ENCODE measurements at regions not wholly inside any gene's neighbourhood (a gene's known extent, or its start where the extent isn't known, plus 50 kb on each side); places are given as distances from the start of the nearest gene placed in this dataset.
"Not testable (repeated sequence)": the region's sequence is repeated elsewhere in the genome, so short reads cannot be mapped to it uniquely, and the experiment has no call there.

DNA sequence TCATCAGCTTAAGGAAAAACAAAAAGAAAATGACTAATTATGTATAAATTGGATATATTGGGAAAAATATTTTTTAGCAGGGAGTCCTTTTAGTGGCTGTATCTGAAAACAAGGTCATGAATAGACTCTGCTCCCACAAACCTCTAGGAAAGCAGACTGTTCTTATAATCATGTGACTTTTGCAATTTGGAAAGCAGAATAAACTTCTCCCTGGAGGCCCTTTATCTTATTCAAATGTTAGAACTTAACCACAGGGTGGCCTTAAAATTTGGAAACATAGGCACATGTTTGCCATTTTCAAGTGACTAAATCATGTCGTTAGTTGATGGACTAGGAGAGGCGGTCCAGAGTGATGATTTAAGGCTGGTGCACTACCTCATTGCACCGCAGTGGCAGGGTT, 196.6 kb upstream of the KRR1 start:
- no peak for DNase-seq (ENCODE audit: low read depth in 2 of 2)

GRCh38 chr12:75706786-75707605, 195.6 kb upstream of the KRR1 start:
- peak; percentile 65 to 95 for DNase-seq (ENCODE audit: low read depth in 2 of 2)

- DNase-seq (ENCODE audit: low read depth in 2 of 2) = peak; percentile 72 to 100
Observed at GRCh38 chr12:75705749-75706711, 194.6 kb upstream of the KRR1 start.

DNA sequence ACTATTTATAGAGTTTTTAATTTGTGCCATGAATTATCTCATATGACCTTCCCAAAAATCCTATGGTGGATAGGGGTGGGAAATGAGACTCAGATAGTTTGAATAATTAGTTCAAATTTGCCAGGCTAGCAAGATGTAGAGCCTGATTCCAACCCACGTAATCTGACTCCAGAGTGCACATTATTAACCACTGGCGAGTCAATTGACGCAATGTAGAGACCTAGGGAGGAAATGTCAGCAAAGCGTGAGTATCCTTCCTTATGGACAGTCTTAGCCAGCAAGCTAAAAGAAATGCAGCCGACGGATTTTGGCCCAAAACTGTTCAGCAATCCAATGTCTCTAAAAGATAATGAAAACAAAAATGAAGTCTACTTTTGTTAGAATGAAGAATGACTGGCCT, 193.3 kb upstream of the KRR1 start:
- peak in 1 of 2 donors; percentile 74 for DNase-seq (ENCODE audit: low read depth in 2 of 2)

GRCh38 chr12:75704208-75704607, 192.8 kb upstream of the KRR1 start:
- peak; percentile 42 to 45 for DNase-seq (ENCODE audit: low read depth in 2 of 2)

GRCh38 chr12:75703131-75703530, 191.7 kb upstream of the KRR1 start:
- no peak for DNase-seq (ENCODE audit: low read depth in 2 of 2)

GRCh38 chr12:75702477-75703093, 191.2 kb upstream of the KRR1 start:
- DNase-seq (ENCODE audit: low read depth in 2 of 2) = no peak

DNA sequence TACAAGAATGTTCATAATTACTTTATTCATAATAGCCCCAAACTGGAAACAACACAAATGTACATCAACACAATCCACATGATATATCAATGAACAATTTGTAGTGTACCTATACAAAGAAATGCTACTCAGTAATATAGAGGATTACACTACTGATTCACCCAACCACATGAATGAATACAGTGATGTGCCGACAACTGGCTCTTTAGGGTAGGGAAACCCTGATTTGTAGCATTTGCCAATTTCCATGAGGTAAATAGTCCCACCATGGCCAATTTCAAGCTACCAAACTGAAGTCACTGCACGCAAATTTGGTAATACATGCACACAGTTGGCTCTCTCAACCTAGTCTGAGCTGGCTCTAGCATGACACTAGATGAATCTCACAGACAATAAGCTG, 190.4 kb upstream of the KRR1 start:
- no peak for DNase-seq (ENCODE audit: low read depth in 2 of 2)

DNA sequence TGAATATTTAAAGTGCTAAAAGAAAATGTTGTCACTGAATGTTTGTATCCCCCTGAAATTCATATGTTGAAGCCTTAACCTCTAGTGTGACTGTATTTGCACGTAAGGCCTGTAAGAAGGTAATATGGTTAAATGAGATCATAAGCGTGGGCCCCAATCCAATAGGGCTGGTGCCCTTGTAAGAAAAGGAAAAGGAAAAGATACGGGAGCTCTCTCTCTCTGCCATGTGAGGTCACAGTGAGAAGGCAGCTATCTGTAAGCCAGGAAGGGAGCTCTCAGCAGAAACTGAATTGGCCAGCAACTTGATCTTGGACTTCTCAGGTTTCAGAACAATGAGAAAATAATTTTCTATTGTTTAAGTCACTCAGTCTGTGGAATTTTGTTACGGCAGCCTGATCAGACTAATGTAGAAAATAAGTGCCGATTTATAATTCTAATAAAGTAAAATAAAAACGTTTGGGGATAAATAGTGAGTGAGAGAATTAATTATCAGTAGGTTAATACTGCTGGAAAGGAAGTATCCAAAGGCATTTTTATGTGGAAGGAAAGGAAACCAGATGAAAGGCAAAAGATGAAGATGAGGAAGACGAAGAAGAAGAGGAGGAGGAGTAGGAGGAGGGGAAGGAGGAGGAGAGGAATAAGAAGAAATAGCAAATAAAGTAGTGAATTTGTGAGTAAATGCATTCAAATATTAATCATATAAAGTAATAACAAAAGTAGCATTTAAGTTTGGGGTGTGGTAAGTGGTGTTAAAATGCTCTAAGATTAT, 188.5 kb upstream of the KRR1 start:
- DNase-seq (ENCODE audit: low read depth in 2 of 2) = peak in 1 of 2 donors; percentile 94

DNA sequence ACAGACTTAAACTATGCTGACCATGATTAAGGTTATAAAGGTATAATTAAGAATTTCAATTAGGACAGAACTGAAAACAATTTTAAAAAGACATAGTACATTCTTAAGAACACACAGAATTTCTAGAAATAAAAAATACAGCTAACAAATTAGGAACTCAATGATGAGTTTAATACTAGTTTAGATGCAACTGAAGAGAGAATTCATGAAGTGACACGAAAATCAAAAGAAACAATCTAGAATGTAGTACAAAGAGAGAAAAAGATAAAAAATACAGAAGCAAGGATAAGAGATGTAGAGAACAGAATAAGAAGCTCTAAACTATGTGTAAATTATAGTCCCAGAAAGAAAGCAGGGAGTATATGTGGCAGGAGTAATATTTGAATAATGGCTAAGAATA, 187.8 kb upstream of the KRR1 start:
- no peak for DNase-seq (ENCODE audit: low read depth in 2 of 2)

- no peak for DNase-seq (ENCODE audit: low read depth in 2 of 2)
Observed at GRCh38 chr12:75698052-75698451, 186.6 kb upstream of the KRR1 start.

DNA sequence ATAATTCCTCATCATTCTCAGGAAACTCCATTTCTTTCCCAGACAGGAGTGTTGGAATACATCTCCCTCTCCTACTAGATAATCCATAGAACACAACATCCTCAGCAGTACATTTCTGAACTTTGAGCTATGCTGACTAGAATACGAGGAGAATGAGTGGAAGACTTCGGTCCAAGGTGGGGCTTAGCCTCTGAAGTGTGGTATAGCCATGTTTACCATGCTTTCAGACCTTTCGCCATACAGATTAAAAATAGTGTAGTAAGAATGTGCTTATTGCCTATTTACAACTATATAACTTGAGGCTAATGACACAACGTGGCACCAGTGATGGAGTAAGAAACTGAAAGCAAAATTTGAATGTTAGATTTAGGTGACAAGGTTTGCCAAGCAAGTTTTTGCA, 184.5 kb upstream of the KRR1 start:
- DNase-seq (ENCODE audit: low read depth in 2 of 2) = no peak

DNA sequence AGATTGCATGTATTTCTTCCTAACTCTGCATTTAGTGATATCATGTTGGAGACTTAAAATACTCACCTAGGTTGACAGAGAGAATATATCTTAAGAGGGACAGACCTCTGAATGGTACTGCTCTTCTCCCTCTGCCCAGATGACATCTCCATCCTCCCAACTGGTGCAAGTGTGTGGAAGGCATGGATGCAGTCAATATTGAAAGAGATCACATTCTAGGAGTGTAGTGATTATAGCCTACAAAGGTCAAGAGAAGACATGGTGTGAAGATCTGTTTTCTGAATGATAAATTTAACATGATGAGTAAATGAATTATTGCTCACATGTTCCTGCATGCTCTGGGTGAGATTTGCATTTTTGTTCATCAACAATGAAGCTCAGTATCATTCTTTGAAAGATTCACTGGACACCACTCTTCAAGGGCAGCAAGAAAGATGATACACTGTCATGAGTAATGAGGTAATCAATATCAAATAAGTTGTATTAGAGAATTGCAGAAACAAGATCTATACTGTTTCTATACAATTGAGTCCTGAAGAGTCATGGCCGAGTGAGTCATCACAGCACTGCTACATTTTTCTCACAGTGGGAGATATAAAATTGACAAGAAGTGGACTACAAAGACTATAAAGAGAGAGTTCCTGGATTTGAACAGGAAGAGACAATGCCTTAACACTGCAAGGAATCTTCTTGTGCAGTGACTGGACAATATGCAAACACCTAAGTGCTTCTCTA, 183.3 kb upstream of the KRR1 start:
- DNase-seq (ENCODE audit: low read depth in 2 of 2) = peak in 1 of 2 donors; percentile 8

DNA sequence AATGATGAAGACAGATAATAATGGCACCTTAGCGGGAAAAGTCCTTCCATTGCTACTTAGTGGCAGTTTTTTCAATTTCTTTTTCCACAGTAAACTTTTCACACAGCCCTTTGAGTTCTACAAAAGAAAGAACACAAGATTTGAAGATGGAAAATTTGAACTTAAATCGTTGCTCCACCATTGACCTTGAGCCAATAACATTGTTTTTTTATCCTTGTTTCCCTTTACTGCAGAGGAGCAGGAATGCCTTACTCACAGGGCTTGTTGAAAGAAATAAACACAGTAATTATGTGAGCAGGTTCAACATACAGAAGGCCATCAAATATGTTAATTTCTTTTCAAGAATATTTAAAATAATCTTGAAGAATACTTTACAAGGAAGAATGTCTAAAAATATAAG, 181.5 kb upstream of the KRR1 start:
- no peak for DNase-seq (ENCODE audit: low read depth in 2 of 2)

- DNase-seq (ENCODE audit: low read depth in 2 of 2) = peak in 1 of 2 donors; percentile 87
Observed at GRCh38 chr12:75690296-75690955, 179.0 kb upstream of the KRR1 start.

DNA sequence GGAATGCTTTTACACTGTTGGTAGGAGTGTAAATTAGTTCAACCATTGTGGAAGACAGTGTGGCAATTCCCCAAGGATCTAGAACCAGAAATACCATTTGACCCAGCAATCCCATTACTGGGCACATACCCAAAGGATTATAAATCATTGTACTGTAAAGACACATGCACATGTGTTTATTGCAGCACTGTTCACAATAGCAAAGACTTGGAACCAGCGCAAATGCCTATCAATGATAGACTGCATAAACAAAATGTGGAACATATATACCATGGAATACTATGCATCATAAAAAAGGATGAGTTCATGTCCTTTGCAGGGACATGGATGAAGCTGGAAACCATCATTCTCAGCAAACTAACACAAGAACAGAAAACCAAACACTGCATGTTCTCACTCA, 174.8 kb upstream of the KRR1 start:
- not testable (repeated sequence) for DNase-seq (ENCODE audit: low read depth in 2 of 2)

GRCh38 chr12:75685617-75686225, 174.3 kb upstream of the KRR1 start:
- no peak for DNase-seq (ENCODE audit: low read depth in 2 of 2)

GRCh38 chr12:75684678-75685616, 173.5 kb upstream of the KRR1 start:
- no peak for DNase-seq (ENCODE audit: low read depth in 2 of 2)
